ENCODE measurements at regions not wholly inside any gene's neighbourhood (a gene's known extent, or its start where the extent isn't known, plus 50 kb on each side); places are given as distances from the start of the nearest gene placed in this dataset.

DNA sequence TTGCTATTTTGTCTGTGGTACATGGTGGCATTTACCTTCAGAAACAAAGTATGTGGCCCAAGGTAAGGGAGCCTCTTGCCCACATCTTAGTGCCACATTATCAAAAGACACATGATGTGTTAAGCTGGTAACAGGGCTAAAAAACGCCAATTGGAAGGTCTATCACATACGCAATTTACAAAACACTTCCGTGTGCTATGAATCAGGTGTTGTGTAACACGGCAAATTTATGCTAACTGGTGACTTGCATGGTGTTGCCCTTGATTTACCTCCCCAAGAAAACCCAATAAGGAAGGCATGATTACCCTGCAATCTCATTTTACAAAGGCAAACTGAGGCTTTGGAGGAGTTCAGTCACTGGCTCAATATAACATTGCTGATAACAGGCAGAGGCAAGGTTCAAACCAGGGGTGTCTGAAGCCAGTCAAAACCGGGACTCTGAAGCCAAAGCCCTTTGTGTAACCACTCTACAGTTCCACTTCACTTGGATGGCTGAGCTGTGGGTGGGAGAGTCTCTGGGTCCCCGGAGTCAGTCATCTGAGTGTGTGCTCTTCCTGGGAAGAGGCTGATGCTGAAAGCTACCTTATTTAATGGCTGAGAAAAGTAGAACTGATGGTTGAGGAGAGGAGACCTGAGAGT lies 103.9 kb upstream of the BCL6 start:
- H3K4me1 ChIP-seq = no peaks in the 10 kb centered on the region
- no peak for DNase-seq
- TF ChIP-seq, protein P1, sequence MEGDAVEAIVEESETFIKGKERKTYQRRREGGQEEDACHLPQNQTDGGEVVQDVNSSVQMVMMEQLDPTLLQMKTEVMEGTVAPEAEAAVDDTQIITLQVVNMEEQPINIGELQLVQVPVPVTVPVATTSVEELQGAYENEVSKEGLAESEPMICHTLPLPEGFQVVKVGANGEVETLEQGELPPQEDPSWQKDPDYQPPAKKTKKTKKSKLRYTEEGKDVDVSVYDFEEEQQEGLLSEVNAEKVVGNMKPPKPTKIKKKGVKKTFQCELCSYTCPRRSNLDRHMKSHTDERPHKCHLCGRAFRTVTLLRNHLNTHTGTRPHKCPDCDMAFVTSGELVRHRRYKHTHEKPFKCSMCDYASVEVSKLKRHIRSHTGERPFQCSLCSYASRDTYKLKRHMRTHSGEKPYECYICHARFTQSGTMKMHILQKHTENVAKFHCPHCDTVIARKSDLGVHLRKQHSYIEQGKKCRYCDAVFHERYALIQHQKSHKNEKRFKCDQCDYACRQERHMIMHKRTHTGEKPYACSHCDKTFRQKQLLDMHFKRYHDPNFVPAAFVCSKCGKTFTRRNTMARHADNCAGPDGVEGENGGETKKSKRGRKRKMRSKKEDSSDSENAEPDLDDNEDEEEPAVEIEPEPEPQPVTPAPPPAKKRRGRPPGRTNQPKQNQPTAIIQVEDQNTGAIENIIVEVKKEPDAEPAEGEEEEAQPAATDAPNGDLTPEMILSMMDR (IDR thresholded peaks at IDR 0.05) = no peak
- no peaks in the 10 kb centered on the region for H3K36me3 ChIP-seq
- no peaks in the 10 kb centered on the region for H3K9me3 ChIP-seq
- H3K4me3 ChIP-seq = no peak overlapping the region
- H3K27ac ChIP-seq = no peak overlapping the region
- intact Hi-C loops (cut with DNase I; ENCODE audit: low total_unique reads) = no loop called here
- no peaks in the 10 kb centered on the region for H3K27me3 ChIP-seq

DNA sequence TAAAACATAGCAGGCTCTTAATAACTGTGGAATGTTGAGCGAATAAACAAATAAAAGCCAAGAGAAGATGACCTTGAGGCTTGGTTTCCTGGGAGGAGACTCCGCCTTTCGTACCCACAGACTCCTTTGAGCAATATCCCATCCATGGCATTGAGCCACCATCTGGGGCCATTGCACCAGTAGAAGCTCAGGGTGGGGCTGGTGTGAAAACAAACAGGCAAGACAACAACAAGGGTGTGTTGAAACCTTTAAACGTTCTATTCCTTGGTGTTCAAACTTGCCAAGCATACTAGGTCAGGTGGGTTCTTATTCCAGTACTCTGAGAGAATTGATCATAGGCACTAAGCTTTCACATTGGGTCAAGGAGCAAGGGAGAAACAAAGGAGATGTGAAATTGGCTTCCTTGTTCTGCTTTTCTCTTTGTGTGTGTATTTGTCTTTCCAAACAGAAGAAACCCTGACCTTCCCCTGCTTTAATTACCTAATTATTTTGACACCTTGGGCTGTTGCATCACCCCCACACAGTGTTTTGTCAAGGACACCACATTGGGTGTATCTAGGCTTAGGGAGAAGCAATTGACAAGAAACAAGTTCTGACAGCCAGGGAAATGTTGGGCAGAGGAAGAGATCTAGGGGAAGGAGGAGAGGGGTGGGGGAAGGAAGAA lies 105.1 kb upstream of the BCL6 start:
- Histone ChIP-seq H3K4me1 (no peaks in the 10 kb centered on the region), H3K27ac (no peak overlapping the region), H3K36me3 (no peaks in the 10 kb centered on the region), H3K4me3 (no peak overlapping the region), H3K9me3 (no peaks in the 10 kb centered on the region), H3K27me3 (no peaks in the 10 kb centered on the region)
- TF ChIP-seq, protein P1 (IDR thresholded peaks at IDR 0.05) = no peak
- intact Hi-C loops (cut with DNase I; ENCODE audit: low total_unique reads) = no loop called here
- peak in 1 of 2 donors; percentile 44 for DNase-seq

DNA sequence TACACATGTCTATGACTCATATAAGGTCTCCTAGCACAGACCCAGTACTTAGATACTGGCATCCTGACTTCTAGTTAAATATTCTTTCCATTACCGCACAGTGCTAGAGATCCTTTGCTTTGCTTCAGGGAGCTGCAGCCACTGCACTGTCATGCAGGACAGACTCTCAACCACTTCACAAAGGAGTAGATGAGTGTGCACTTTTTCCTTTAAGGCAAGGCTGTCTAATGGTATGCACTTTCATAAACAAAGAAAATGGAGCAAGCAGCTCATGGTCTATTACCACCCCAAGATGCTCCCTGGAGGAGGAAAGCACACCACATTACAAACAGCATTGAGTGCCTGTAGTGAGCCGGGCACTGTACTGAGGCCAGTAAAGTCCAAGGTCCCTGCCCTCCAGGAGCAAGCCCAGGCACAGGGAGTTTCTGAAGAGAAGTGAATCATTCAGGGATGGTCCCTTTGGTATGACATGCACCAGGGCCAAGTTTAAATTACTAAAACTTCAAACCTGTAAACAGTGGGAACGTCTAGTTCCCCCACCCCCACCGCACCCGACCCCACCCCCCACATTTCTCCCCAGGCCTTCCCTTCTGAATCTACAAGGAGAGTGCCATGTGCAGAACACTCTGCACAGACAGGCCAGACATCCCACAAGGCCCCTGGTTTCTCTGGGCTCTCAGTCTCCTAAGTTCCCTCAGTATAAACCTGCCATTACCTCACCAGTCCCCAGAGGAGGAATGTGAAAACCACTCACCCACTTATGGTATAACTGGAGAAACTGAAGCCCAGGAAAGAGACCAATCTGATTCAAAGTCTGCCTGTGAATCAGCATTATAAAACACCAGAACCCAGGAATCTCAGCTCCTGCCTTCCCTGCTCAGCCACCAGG lies 107.8 kb upstream of the BCL6 start:
- H3K9me3 ChIP-seq = no peaks in the 10 kb centered on the region
- TF ChIP-seq, protein P1 (IDR thresholded peaks at IDR 0.05) = no peak
- H3K27ac ChIP-seq = no peak overlapping the region
- no peak overlapping the region for H3K4me3 ChIP-seq
- peaks cover 0 to 10% (median 0%) of the 10 kb centered on the region in 4 donors for H3K4me1 ChIP-seq
- no peaks in the 10 kb centered on the region for H3K36me3 ChIP-seq
- no peak for DNase-seq
- intact Hi-C loops (cut with DNase I; ENCODE audit: low total_unique reads) = no loop called here
- H3K27me3 ChIP-seq = no peaks in the 10 kb centered on the region

DNA sequence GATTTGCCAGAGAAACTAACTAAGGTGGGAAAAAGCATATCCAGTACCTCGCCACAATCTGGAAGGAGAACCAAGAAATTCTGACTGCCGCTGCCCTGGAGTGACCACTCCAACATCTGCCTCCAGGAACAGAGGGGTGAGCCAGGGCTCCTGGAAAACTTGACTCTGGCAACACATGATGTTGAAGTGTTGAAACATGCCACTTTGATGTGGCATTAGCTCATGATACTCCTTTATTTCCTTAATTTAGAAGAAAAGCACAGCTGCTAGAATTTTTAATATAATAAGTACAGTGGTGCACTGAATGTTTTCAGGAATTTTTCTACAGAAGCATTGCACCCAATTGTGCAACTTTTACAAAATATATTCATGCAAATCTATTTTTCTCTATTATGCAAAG lies 109.9 kb upstream of the BCL6 start:
- Histone ChIP-seq H3K27me3 (no peaks in the 10 kb centered on the region), H3K4me3 (no peak overlapping the region), H3K36me3 (no peaks in the 10 kb centered on the region), H3K4me1 (peaks cover 0 to 15% (median 0%) of the 10 kb centered on the region in 4 donors), H3K9me3 (no peaks in the 10 kb centered on the region), H3K27ac (no peak overlapping the region)
- TF ChIP-seq, protein P1 (IDR thresholded peaks at IDR 0.05) = no peak
- DNase-seq = no peak
- intact Hi-C loops (cut with DNase I; ENCODE audit: low total_unique reads) = no loop called here

DNA sequence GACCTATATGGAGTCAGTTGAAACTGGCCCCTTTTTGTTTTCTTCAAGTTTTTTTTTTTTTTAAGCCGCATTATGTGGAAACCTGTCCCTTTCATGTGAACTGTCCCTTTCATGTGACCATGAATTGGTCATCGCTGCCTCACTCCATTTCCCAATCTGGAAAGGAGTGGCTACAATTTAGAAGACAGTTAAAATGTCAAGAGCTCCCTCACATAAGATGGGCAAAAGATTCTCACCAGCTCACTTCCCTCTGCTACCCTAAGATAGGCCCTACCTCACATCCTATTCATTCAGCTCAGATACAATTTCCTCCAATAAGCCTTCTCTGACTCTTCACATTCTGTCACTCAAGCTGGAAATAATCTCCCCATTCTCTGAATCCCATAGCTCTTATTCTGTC lies 111.3 kb upstream of the BCL6 start:
- Histone ChIP-seq H3K9me3 (no peaks in the 10 kb centered on the region), H3K36me3 (no peaks in the 10 kb centered on the region), H3K27ac (no peak overlapping the region), H3K4me3 (no peak overlapping the region), H3K4me1 (peaks cover 0 to 15% (median 0%) of the 10 kb centered on the region in 4 donors), H3K27me3 (no peaks in the 10 kb centered on the region)
- TF ChIP-seq, protein P1 (IDR thresholded peaks at IDR 0.05) = no peak
- DNase-seq = no peak
- intact Hi-C loops (cut with DNase I; ENCODE audit: low total_unique reads) = no loop called here
